Fibroblast of peridontal ligament (primary cell): ENCODE measurements at regions not wholly inside any gene's neighbourhood (a gene's known extent, or its start where the extent isn't known, plus 50 kb on each side); places are given as distances from the start of the nearest gene placed in this dataset.

Experiments
- DNase-seq: peaks from one replicate; pipeline ENCODE4 v3.0.0-alpha.2; 2010; ENCODE audit errors: extremely low read depth

DNA sequence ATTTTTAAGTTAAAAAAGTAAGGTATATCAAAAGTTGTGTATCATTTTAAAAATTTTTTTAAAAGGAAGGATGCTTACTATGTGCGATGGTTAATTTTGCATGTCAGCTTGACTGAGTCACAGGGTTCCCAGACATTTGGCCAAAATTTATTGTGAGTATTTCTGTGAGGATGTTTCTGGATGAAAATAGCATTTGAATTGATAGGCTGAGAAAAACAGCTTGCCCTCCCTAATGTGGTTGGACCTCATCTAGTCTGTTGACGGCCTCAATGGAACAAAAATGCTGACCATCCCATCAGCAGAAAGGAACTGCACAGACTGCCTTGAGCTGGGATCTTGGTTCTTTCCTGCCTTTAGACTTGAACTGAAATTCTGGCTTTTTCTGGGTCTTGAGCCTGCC lies 724.5 kb downstream of the NCAM2 start:
- no peak for DNase-seq

DNA sequence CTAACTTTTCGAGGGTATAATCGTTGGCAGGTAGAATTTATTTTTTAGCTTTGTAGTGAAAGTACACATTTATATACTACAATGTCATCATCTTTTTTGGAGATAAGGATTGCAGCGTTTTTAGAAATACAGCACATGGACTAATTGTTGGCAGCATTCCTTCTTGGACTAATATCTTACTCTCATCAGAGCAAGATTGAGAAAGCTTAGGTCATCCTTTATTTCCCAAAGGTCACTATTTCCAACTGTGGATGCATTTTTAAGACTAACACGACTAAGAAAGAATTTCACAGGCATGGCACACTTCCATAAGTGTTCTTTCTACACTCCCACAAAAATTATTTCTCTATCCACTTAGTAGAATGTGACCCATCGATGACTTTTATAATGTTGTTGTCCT lies 732.3 kb downstream of the NCAM2 start:
- DNase-seq = peak; percentile 39

GRCh38 chr21:21731626-21732025 lies 733.4 kb downstream of the NCAM2 start:
- no peak for DNase-seq

GRCh38 chr21:21734088-21734487 lies 735.9 kb downstream of the NCAM2 start:
- no peak for DNase-seq

- DNase-seq = no peak
These were observed 739.0 kb downstream of the NCAM2 start for GRCh38 chr21:21737186-21737585.

DNA sequence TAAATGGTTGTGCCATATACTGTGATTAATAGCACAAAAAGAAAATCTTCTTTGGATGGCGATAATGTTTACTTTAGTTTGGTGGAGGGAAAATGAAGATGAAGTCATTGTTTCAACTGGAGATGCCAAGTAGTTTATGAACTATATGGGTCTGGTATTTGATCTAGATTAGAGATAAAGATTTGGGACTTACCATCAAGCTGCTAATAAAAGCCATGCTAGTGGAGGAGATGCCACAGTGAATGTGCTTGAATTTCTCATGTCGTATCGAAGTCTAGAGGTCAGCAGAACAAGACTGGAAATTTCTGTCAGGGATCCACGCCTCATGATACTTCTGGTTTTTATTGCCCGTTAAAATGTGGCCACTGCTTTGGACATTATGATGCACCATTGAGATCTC lies 742.0 kb downstream of the NCAM2 start:
- peak; percentile 1 for DNase-seq

DNA sequence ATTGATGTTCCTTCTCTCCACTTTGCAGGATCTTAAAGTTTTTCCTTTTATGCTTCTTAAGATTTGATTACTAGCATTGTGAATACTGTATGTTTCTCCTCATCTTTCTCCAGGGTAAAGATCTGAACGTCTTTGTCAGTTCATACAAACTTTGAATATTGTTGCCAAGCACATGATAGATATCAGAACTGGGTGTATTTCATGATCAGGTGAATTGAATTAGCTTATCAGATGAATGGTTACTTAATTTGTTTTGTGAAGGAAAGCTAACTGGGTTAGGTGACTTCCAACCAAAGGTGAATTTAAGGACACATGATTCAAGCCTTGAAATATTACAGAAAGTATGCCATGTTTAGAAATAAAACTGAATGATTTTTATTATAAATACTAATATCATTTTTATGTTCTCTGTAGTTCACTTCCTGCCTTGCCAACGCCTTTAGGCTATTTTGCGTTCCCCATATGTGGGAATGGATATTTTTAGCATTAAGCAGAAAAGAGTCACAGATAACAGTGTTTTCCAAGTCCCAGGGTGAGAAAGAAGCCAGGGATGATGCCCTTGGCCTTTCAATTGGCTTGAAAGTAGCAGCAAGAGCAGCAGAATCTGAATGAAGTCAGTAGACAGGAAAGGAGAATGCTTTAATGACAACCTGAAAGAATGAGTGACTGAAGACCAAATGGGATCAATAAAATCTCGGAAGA lies 752.1 kb downstream of the NCAM2 start:
- no peak for DNase-seq

DNA sequence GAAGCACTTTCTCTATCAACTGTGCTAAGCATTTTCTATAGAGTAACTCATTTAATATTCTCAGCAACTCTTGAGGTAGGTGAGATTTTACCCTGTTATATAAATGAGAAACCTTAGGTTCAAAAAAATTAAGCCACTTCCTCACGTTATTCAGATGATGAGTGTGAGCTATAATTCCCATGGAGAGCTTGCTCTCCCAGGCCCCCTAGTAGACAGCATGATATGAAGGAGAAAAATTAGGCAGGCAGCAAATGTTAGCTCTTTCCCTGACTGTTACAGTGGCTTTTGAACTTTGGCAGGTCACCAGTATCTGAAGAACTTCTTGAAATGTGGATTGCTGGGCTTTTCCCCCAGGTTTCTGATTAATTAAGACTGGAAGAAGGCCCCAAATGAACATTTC lies 753.1 kb downstream of the NCAM2 start:
- no peak for DNase-seq

DNA sequence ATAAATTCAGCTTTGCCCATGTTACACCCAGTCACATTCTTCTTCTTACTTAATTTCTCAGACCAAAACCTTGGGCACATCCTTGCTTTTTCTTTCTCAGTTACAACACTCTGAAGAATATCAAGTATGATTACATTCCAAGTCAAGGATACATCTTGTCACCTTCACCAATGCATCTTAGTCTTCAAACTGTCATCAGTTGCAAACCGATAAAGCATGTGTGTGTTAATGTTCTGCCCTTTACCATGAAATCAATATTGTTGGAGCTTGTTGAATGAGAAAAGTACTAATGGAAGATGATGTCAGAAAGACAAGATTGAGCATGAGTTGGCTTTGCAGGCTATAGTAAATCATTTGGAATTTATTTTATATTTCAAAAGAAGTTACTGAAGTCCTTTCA lies 764.6 kb downstream of the NCAM2 start:
- no peak for DNase-seq

GRCh38 chr21:21764281-21764680 lies 766.1 kb downstream of the NCAM2 start:
- no peak for DNase-seq

DNA sequence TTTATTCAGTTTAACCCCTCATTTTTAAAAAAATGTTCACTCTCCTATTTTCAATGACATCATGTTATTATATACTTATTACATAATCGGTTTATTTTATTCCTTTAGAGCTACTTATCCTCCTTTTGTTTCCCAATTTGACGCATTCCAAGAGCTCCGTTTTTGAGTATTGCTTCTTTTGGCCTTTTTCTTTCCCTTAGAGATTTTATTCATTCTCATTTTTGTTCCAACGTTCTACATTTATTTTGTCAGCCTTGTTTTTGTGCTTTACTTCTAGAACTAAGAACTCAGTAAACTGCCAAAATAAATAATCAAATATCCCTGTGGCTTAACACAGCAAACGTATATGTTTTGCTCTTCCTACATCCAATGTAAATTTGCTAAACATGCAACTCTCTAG lies 769.1 kb downstream of the NCAM2 start:
- no peak for DNase-seq

DNA sequence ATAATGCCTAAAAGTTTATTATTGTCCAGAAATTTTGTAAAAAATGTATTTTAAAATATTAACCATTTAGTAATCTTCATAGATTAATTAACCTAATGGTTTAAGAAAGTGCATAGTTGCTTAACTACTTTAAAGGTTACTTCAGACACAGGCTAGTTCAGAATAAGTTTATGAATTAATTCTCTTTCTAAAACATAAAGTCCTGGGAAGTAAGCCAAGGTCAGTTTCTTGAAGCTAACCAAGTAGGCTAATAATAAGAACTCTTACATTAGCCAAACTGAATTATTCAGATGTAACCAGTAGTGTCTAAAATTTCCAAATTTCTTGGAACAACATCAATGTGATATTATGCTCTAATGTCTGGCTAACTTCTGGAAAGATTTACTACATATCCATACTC lies 790.4 kb downstream of the NCAM2 start:
- no peak for DNase-seq

GRCh38 chr21:21801921-21802320 lies 803.7 kb downstream of the NCAM2 start:
- no peak for DNase-seq

GRCh38 chr21:21806711-21807597 lies 808.7 kb downstream of the NCAM2 start:
- no peak for DNase-seq

DNA sequence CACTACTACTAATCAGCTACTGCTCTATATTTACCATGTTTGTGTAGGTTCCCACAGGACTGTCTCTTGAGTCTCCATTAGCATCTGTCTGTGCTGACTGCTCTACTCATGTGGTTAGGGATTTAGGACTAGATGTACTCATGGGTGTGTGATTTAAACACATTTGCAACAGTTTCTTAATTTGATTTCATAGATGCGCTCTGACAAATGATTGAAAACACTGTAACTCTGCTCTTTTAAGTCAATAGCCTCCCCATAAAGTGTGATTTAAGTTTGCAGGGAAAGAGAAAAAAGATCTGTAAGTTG lies 809.3 kb downstream of the NCAM2 start:
- peak; percentile 2 for DNase-seq

GRCh38 chr21:21813289-21813688 lies 815.1 kb downstream of the NCAM2 start:
- no peak for DNase-seq

DNA sequence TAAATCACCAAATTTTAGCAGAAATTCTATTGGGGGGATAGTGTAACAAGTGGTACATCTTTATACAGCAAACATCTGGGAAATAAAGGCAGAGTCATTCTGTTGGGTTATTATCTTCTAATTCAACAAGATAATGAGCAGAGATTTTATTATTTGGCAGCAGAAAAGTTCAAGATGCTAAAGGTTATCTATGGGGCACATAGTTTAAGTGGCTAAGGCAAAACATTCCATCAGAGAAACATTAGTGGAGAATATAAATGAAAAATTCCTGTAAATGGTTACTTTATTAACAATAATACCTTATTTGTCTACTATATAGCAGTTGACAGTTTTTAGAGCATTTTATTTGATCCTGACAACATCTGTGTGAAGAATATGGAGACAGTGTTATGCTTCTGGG lies 815.7 kb downstream of the NCAM2 start:
- no peak for DNase-seq

- no peak for DNase-seq
These were observed 818.6 kb downstream of the NCAM2 start for GRCh38 chr21:21816778-21817177.

DNA sequence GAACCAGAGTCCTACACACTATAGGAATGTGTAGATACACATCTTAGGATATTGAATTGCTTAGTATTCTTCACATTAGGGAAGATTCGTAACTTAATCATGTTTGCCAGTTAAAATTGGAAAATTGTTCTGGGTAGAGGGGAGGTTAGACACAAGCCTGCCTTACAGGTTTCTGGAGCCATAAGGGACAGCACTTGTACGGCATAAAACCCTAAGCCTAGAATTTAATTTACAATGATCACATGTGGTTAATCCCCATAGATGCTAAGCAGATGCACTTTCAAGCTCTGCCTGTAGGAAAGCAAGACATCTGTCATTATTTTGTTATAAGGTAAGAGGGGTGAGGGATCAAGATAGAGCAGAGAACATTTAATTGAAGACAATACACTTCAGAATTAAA lies 820.7 kb downstream of the NCAM2 start:
- no peak for DNase-seq

- DNase-seq = no peak
These were observed 829.9 kb downstream of the NCAM2 start for GRCh38 chr21:21828130-21828529.

DNA sequence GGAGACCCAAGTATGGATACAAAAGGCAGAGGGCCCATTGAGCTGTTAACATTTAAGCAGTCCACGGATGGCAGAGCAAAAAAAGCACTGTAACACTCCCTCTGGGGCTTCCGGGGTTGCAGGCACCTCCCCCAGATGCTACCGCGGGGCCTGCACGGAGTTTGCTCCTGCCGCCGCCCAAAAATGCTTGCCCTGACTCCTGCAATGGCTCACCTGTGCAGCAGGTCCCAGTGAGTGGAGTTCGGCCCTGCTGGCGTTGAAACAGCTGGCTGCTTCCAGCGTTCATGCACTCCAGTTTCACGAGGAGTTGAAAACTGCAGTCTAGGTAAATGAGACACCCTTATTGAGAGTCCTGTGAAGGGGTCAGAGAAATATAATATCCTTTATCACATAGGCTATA lies 832.8 kb downstream of the NCAM2 start:
- no peak for DNase-seq

GRCh38 chr21:21845901-21846300 lies 847.7 kb downstream of the NCAM2 start:
- DNase-seq = no peak

DNA sequence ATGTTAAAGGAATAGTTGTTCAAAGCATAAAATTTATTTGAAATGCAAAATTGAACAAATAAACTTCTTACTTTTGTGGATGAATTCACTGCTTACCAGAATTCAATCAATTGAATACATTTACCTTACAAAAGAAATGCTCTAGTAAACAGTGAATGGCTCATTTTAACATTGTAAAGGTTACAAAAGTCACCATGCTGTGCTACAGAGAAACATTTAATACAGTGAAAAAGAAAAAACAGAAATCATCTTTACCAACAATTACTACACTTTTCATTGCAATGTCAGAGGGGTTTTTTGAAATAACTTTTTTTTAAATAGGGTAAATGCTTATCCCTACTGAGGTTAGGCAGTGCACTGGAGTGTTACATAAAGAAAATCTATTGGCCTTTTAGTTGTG lies 853.0 kb downstream of the NCAM2 start:
- no peak for DNase-seq

- DNase-seq = no peak
These were observed 853.4 kb downstream of the NCAM2 start for GRCh38 chr21:21851657-21852056.
